ENCODE measurements at regions not wholly inside any gene's neighbourhood (a gene's known extent, or its start where the extent isn't known, plus 50 kb on each side); places are given as distances from the start of the nearest gene placed in this dataset.

GRCh38 chr18:8458546-8459215 lies 150.6 kb upstream of the RAB12 start:
- no peak for DNase-seq

GRCh38 chr18:8460748-8461147 lies 148.5 kb upstream of the RAB12 start:
- DNase-seq: no peak

- no peak for DNase-seq
Measured at GRCh38 chr18:8461544-8461943, 147.7 kb upstream of the RAB12 start.

GRCh38 chr18:8462651-8463185 lies 146.5 kb upstream of the RAB12 start:
- DNase-seq: no peak

GRCh38 chr18:8463791-8464190 lies 145.4 kb upstream of the RAB12 start:
- no peak for DNase-seq

GRCh38 chr18:8468191-8468590 lies 141.0 kb upstream of the RAB12 start:
- no peak for DNase-seq

GRCh38 chr18:8468921-8469335 lies 140.3 kb upstream of the RAB12 start:
- peak; percentile 70 for DNase-seq

GRCh38 chr18:8469544-8470130 lies 139.6 kb upstream of the RAB12 start:
- DNase-seq: peak; percentile 70

- no peak for DNase-seq
Measured at GRCh38 chr18:8471372-8471771, 137.9 kb upstream of the RAB12 start.

- DNase-seq: no peak
Measured at GRCh38 chr18:8474661-8475060, 134.6 kb upstream of the RAB12 start.

GRCh38 chr18:8477615-8478014 lies 131.6 kb upstream of the RAB12 start:
- no peak for DNase-seq

GRCh38 chr18:8478166-8478967 lies 130.9 kb upstream of the RAB12 start:
- DNase-seq: no peak

GRCh38 chr18:8478968-8479370 lies 130.3 kb upstream of the RAB12 start:
- DNase-seq: no peak

GRCh38 chr18:8479789-8480188 lies 129.4 kb upstream of the RAB12 start:
- DNase-seq: no peak

GRCh38 chr18:8480506-8481328 lies 128.5 kb upstream of the RAB12 start:
- peak; percentile 65 for DNase-seq

GRCh38 chr18:8484951-8485350 lies 124.3 kb upstream of the RAB12 start:
- no peak for DNase-seq

GRCh38 chr18:8489761-8490160 lies 119.5 kb upstream of the RAB12 start:
- no peak for DNase-seq

GRCh38 chr18:8491516-8491915 lies 117.7 kb upstream of the RAB12 start:
- no peak for DNase-seq

- DNase-seq: no peak
Measured at GRCh38 chr18:8493141-8493540, 116.1 kb upstream of the RAB12 start.

- no peak for DNase-seq
Measured at GRCh38 chr18:8496186-8496585, 113.1 kb upstream of the RAB12 start.

- no peak for DNase-seq
Measured at GRCh38 chr18:8498905-8499304, 110.3 kb upstream of the RAB12 start.

Data from skin of body (tissue), 1 donor.